B cell (primary cell): ENCODE measurements at regions not wholly inside any gene's neighbourhood (a gene's known extent, or its start where the extent isn't known, plus 50 kb on each side); places are given as distances from the start of the nearest gene placed in this dataset.

Source experiments
- EZH2 ChIP-seq: IDR thresholded peaks from 2 replicates; pipeline ENCODE4 v1.6.1; 2012; ENCODE audit warnings: borderline replicate concordance, low read depth, mild to moderate bottlenecking, moderate library complexity, low read length; ENCODE audit not compliant: insufficient read depth, poor library complexity, severe bottlenecking
- TF ChIP-seq, protein P1 (sequence below): fragments of 200-600 bp; IDR thresholded peaks from one replicate; pipeline ENCODE4 v1.8.0; 2022; ENCODE audit warnings: antibody characterized with exemption, mild to moderate bottlenecking

DNA sequence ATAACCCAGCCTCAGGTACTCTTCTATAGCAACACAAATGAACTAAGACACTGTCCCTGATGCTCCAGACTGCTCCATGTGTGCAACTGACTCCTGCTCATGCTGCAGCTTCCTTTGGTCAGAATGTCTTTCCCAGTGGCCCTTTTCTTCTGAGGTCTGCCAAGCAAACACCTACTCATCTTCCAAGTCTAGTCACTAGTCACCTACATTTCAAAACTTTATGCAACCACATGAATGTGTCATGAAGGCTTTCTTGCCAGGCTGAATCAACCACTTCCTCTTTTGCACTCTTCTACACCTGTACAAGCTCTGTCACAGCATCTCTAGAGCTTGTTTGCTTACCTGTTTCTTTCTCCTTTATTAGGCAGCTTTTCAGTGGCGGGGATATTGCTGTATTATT lies 75.8 kb downstream of the LSMEM1 start:
- TF ChIP-seq, protein P1, sequence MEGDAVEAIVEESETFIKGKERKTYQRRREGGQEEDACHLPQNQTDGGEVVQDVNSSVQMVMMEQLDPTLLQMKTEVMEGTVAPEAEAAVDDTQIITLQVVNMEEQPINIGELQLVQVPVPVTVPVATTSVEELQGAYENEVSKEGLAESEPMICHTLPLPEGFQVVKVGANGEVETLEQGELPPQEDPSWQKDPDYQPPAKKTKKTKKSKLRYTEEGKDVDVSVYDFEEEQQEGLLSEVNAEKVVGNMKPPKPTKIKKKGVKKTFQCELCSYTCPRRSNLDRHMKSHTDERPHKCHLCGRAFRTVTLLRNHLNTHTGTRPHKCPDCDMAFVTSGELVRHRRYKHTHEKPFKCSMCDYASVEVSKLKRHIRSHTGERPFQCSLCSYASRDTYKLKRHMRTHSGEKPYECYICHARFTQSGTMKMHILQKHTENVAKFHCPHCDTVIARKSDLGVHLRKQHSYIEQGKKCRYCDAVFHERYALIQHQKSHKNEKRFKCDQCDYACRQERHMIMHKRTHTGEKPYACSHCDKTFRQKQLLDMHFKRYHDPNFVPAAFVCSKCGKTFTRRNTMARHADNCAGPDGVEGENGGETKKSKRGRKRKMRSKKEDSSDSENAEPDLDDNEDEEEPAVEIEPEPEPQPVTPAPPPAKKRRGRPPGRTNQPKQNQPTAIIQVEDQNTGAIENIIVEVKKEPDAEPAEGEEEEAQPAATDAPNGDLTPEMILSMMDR, result no peak
- no peak for TF ChIP-seq EZH2
